ENCODE measurements at regions not wholly inside any gene's neighbourhood (a gene's known extent, or its start where the extent isn't known, plus 50 kb on each side); places are given as distances from the start of the nearest gene placed in this dataset.
A peak's percentile ranks its signal among the peaks of the same experiment; 100 is the strongest.
"Not testable (repeated sequence)": the region's sequence is repeated elsewhere in the genome, so short reads cannot be mapped to it uniquely, and the experiment has no call there.

GRCh38 chr7:32816409-32816948, 75.1 kb downstream of the KBTBD2 start:
- intact Hi-C loops (cut with DNase I, micrococcal nuclease); DNase-seq: not testable (repeated sequence)
- peak; percentile 75 for ATAC-seq

DNA sequence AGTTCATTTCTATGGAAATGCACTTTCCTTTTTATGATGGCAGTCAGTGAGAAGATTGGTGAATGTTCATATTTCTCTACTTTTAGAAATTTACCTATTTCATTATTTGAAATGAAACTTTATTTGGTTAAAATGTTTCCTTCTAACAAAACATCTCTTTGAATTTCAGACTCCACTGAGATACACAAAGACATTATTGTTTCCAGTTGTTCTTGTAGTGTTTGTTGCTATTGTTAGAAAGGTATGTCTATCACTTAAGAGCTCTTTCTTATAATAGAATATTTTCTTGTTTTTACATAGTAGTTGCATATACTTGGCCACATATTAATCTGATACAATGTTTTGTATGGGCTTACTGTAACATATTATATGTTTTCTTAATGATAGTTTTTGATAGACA, 76.8 kb downstream of the KBTBD2 start:
- DNase-seq; ATAC-seq; intact Hi-C loops (cut with DNase I, micrococcal nuclease): not testable (repeated sequence)

GRCh38 chr7:32809871-32810270, 81.7 kb downstream of the KBTBD2 start:
- ATAC-seq: no peak
- no peak for DNase-seq
- intact Hi-C loops (cut with DNase I, micrococcal nuclease): no loop called here

- no peak for DNase-seq
- ATAC-seq: no peak
- intact Hi-C loops (cut with DNase I, micrococcal nuclease): no loop called here
Observed at GRCh38 chr7:32809347-32809746, 82.2 kb downstream of the KBTBD2 start.

DNA sequence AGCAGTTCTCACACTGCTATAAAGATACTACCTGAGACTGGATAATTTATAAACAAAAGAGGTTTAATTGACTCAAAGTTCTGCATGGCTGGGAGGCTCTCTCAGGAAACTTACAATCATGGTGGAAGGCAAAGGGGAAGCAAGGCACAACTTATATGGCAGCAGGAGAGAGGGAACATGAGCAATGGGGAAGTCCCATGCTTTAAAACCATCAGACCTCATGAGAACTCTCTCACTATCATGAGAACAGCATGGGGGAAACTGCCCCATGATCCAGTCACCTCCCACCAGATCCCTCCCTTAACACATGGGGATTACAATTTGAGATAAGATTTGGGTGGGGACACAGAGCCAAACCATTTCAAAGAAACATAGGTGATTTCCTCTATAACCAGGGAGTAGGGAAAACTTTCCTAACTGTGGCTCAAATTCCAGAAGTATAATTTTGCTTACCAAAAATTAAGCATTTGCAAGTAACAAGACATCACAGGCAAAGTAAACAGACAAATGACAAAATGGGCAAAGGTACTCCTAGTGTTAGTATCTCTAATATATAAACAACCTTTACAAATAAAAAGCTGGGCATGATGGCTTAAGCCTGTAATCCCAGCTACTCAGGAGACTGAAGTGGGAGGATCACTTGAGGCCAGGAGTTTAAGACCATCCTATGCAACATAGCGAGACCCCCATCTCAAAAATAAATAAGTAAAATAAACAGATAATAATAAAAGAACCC, 88.0 kb downstream of the KBTBD2 start:
- no peak for ATAC-seq
- intact Hi-C loops (cut with DNase I, micrococcal nuclease): no loop called here
- DNase-seq: no peak

- intact Hi-C loops (cut with DNase I, micrococcal nuclease): no loop called here
- ATAC-seq (no peak), DNase-seq (no peak)
Observed at GRCh38 chr7:32802305-32802910, 89.2 kb downstream of the KBTBD2 start.

DNA sequence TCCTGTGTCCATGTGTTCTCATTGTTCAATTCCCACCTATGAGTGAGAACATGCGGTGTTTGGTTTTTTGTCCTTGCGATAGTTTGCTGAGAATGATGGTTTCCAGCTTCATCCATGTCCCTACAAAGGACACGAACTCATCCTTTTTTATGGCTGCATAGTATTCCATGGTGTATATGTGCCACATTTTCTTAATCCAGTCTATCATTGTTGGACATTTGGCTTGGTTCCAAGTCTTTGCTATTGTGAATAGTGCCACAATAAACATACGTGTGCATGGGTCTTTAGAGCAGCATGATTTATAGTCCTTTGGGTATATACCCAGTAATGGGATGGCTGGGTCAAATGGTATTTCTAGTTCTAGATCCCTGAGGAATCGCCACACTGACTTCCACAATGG, 98.5 kb downstream of the KBTBD2 start:
- intact Hi-C loops (cut with DNase I, micrococcal nuclease); DNase-seq; ATAC-seq: not testable (repeated sequence)

GRCh38 chr7:32790766-32791430, 100.7 kb downstream of the KBTBD2 start:
- intact Hi-C loops (cut with DNase I, micrococcal nuclease); ATAC-seq; DNase-seq: not testable (repeated sequence)

DNA sequence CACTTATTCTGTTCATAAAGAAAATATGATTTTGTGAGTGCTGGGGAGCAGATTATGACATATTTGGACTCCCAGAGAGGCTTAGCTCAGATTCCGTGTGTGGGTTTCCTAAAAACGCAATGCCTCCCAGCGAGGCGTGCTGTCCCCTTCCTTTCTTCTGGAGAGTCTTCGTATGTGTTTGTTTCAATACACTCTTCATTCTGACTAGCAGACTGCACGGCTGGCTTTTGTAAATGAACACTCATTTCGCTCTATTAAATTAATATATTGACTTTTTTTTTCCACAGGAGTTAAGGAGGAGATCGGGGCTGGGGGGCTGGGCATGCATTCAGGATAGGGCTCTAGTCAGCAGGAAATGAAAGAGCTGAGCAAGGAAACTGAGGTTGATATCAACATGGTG, 102.3 kb downstream of the KBTBD2 start:
- intact Hi-C loops (cut with DNase I, micrococcal nuclease): not testable (repeated sequence)

DNA sequence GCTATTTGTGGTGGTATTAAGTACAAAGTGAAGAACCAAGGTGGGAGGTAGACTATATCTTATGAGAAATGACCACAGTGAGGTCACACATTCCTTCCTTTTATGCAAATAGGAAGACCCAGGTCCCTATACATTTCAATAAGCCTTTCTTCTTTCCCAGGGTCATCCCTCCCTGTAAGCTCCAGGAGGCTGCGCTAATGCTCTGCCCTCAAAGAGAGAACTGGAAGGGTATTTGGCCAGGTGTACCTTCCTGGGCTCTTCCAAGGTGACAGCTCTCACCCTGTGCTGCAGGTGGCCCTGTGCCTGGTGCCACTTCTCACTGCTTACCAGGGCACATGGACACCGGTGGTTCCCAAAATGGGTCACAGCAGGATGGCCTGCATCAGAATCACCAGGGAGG, 103.4 kb downstream of the KBTBD2 start:
- DNase-seq; ATAC-seq; intact Hi-C loops (cut with DNase I, micrococcal nuclease): not testable (repeated sequence)

More for the DNA sequence above, 102.3 kb downstream of the KBTBD2 start:
- ATAC-seq, DNase-seq: not testable (repeated sequence)

- intact Hi-C loops (cut with DNase I, micrococcal nuclease); ATAC-seq; DNase-seq: not testable (repeated sequence)
Observed at GRCh38 chr7:32785365-32785944, 106.1 kb downstream of the KBTBD2 start.

GRCh38 chr7:32779895-32780294, 111.7 kb downstream of the KBTBD2 start:
- ATAC-seq; intact Hi-C loops (cut with DNase I, micrococcal nuclease); DNase-seq: not testable (repeated sequence)

DNA sequence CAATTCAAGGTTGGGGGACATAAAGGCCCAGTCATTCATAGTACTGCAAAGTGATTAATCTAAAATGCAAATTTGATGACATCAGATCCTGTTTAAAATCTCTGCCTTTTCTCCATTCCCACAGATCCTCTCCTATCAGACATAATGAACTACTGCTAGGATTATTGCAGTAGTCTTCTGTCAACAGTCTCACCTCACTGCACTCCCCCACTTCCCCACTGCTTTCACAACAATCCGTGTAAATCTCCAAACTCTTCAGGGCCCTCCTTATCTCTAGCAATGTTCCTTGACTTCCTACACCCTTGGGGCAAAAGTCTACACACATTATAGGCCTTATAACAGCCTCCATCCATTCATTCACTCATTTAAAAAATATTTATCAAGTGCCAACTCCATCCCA, 112.4 kb downstream of the KBTBD2 start:
- intact Hi-C loops (cut with DNase I, micrococcal nuclease): no loop called here
- ATAC-seq (no peak), DNase-seq (no peak)

GRCh38 chr7:32777041-32777666, 114.4 kb downstream of the KBTBD2 start:
- DNase-seq; intact Hi-C loops (cut with DNase I, micrococcal nuclease); ATAC-seq: not testable (repeated sequence)

GRCh38 chr7:32776318-32776717, 115.2 kb downstream of the KBTBD2 start:
- intact Hi-C loops (cut with DNase I, micrococcal nuclease); ATAC-seq; DNase-seq: not testable (repeated sequence)

GRCh38 chr7:32775809-32776208, 115.8 kb downstream of the KBTBD2 start:
- intact Hi-C loops (cut with DNase I, micrococcal nuclease); ATAC-seq; DNase-seq: not testable (repeated sequence)

- ATAC-seq (no peak), DNase-seq (no peak)
- intact Hi-C loops (cut with DNase I, micrococcal nuclease): no loop called here
Observed at GRCh38 chr7:32774541-32774951, 117.0 kb downstream of the KBTBD2 start.

GRCh38 chr7:32768866-32769510, 122.6 kb downstream of the KBTBD2 start:
- intact Hi-C loops (cut with DNase I, micrococcal nuclease); DNase-seq; ATAC-seq: not testable (repeated sequence)
